H1 (cell line): ENCODE measurements at regions not wholly inside any gene's neighbourhood (a gene's known extent, or its start where the extent isn't known, plus 50 kb on each side); places are given as distances from the start of the nearest gene placed in this dataset.

ENCODE experiments used
- CTCF ChIA-PET: fragments of 300-600 bp; sonication (Branson Sonifier 250); formaldehyde crosslinking; loops from one replicate; lab custom pipeline; 2021; ENCODE audit not compliant: partially characterized antibody; lab: Charles Lee
- POLR2A ChIA-PET: fragments of 300-600 bp; sonication (Branson Sonifier 250); formaldehyde crosslinking; loops from one replicate; lab custom pipeline; 2021; ENCODE audit warnings: inconsistent platforms; ENCODE audit not compliant: partially characterized antibody; lab: Charles Lee
- DNase-seq, 2 experiments: peaks; one replicate each; pipeline versions ENCODE4 v3.0.0 to v3.0.0-alpha.2; 2010 to 2022; ENCODE audit warnings: low spot score in 2 of 2, low read depth in 1 of 2, mixed read lengths in 1 of 2
- FAIRE-seq: peaks from 2 replicates; lab custom pipeline; 2011; peaks lifted over from hg19 to GRCh38; lab: Jason Lieb, UNC
- H2AFZ ChIP-seq: 2 replicates; pipeline ENCODE4 v1.8.1; 2012; ENCODE audit warnings: low read length, inconsistent platforms
- H2AK5ac ChIP-seq: 2 replicates; pipeline ENCODE4 v1.6.1; 2013; ENCODE audit warnings: low read depth, low read length
- H2BK120ac ChIP-seq: replicated peaks from 2 replicates; pipeline ENCODE3; 2013; ENCODE audit warnings: low read depth, low read length, inconsistent platforms
- H2BK12ac ChIP-seq: 2 replicates; pipeline ENCODE4 v1.6.1; 2013; ENCODE audit warnings: low read depth, low read length
- H2BK15ac ChIP-seq: 2 replicates; pipeline ENCODE4 v1.6.1; 2013; ENCODE audit warnings: low read length
- H2BK20ac ChIP-seq: 2 replicates; pipeline ENCODE4 v1.6.1; 2013; ENCODE audit warnings: low read length
- H2BK5ac ChIP-seq: 2 replicates; pipeline ENCODE4 v1.6.1; 2013; ENCODE audit warnings: low read depth, low read length
- H3K14ac ChIP-seq: 2 replicates; pipeline ENCODE4 v1.6.1; 2013; ENCODE audit warnings: inconsistent platforms; ENCODE audit not compliant: insufficient read length
- H3K18ac ChIP-seq: 2 replicates; pipeline ENCODE4 v1.6.1; 2013; ENCODE audit warnings: low read length; ENCODE audit errors: extremely low read depth
- H3K23ac ChIP-seq: 2 replicates; pipeline ENCODE4 v1.6.1; 2013; ENCODE audit warnings: inconsistent platforms; ENCODE audit not compliant: insufficient read length
- H3K23me2 ChIP-seq: 2 replicates; pipeline ENCODE4 v1.6.1; 2013; ENCODE audit warnings: low read depth, low read length
- H3K27ac ChIP-seq: 2 replicates; pipeline ENCODE4 v1.6.1; 2011; ENCODE audit warnings: low read depth, low read length, inconsistent platforms
- H3K27me3 ChIP-seq, 4 experiments: replicated peaks in 1 of 4; 1 replicate in 1 of 4; 2 replicates in 3 of 4; pipeline versions ENCODE4 v1.6.1 to v1.8.1; 2011 to 2013; ENCODE audit warnings: low read length in 3 of 4, mild to moderate bottlenecking in 3 of 4, inconsistent platforms in 2 of 4, mixed read lengths in 2 of 4, moderate library complexity in 1 of 4; ENCODE audit not compliant: control insufficient read depth in 3 of 4, insufficient read depth in 3 of 4; ENCODE audit errors: extremely low read depth in 1 of 4
- H3K36me3 ChIP-seq, 4 experiments: 2 replicates each; pipeline versions ENCODE4 v1.6.1 to v1.8.1; 2011 to 2013; ENCODE audit warnings: mild to moderate bottlenecking in 4 of 4, low read length in 3 of 4, moderate library complexity in 2 of 4, control low read depth in 1 of 4, inconsistent platforms in 1 of 4; ENCODE audit not compliant: insufficient read depth in 4 of 4, control insufficient read depth in 2 of 4
- H3K4ac ChIP-seq: replicated peaks from 2 replicates; pipeline ENCODE3; 2013; ENCODE audit warnings: low read length, low read depth, mixed read lengths, inconsistent platforms; ENCODE audit not compliant: insufficient read length
- H3K4me1 ChIP-seq, 4 experiments: replicated peaks in 1 of 4; 1 replicate in 1 of 4; 2 replicates in 3 of 4; pipeline versions ENCODE4 v1.6.1 to v1.8.1; 2011 to 2013; ENCODE audit warnings: low read length in 3 of 4, inconsistent platforms in 2 of 4, mixed read lengths in 1 of 4; ENCODE audit not compliant: insufficient read depth in 4 of 4, control insufficient read depth in 3 of 4
- H3K4me2 ChIP-seq, 2 experiments: 2 replicates each; pipeline versions ENCODE4 v1.6.1 to v1.8.1; 2011 to 2013; ENCODE audit warnings: low read depth in 2 of 2, low read length in 2 of 2, control low read depth in 1 of 2, inconsistent platforms in 1 of 2, mild to moderate bottlenecking in 1 of 2; ENCODE audit not compliant: insufficient read depth in 1 of 2
- H3K4me3 ChIP-seq, 4 experiments: fragments of 200-600, 300-600 bp in 1 of 4; sonication (generic), shearing (Covaris generic), sonication (Bioruptor Twin) in 1 of 4; 2 replicates each; pipeline versions ENCODE4 v1.5.1 to v1.8.1; 2011 to 2016; ENCODE audit warnings: low read length in 4 of 4, low read depth in 3 of 4, control low read depth in 2 of 4, inconsistent platforms in 2 of 4, mild to moderate bottlenecking in 2 of 4, mixed read lengths in 1 of 4, moderate library complexity in 1 of 4; ENCODE audit not compliant: insufficient read depth in 2 of 4; ENCODE audit errors: extremely low read depth in 1 of 4
- H3K56ac ChIP-seq: replicated peaks from 2 replicates; pipeline ENCODE3; 2013; ENCODE audit warnings: low read depth, mild to moderate bottlenecking, mixed read lengths, low read length, inconsistent platforms; ENCODE audit not compliant: insufficient read length
- H3K79me1 ChIP-seq: 2 replicates; pipeline ENCODE4 v1.6.1; 2013; ENCODE audit warnings: low read depth, low read length, control low read depth
- H3K79me2 ChIP-seq, 2 experiments: 2 replicates each; pipeline versions ENCODE4 v1.6.1 to v1.8.1; 2012 to 2013; ENCODE audit warnings: low read length in 2 of 2, mild to moderate bottlenecking in 2 of 2, inconsistent platforms in 1 of 2; ENCODE audit not compliant: insufficient read depth in 2 of 2, control insufficient read depth in 1 of 2
- H3K9ac ChIP-seq, 4 experiments: replicated peaks in 1 of 4; 1 replicate in 1 of 4; 2 replicates in 3 of 4; pipeline versions ENCODE4 v1.6.1 to v1.8.1; 2011 to 2013; ENCODE audit warnings: low read depth in 3 of 4, low read length in 3 of 4, control low read depth in 2 of 4, mild to moderate bottlenecking in 2 of 4, moderate library complexity in 2 of 4, inconsistent platforms in 1 of 4; ENCODE audit errors: extremely low read depth in 1 of 4
- H3K9me3 ChIP-seq, 2 experiments: 2 replicates each; pipeline versions ENCODE4 v1.6.1 to v1.8.1; 2012 to 2013; ENCODE audit warnings: mild to moderate bottlenecking in 2 of 2, moderate library complexity in 2 of 2, control low read depth in 1 of 2, inconsistent platforms in 1 of 2, low read depth in 1 of 2, low read length in 1 of 2, mixed read lengths in 1 of 2; ENCODE audit not compliant: insufficient read depth in 2 of 2
- H4K20me1 ChIP-seq, 2 experiments: replicated peaks in 1 of 2; 2 replicates each; pipeline versions ENCODE3 to v1.8.1; 2011 to 2013; ENCODE audit warnings: inconsistent platforms in 2 of 2, low read length in 2 of 2, mild to moderate bottlenecking in 1 of 2; ENCODE audit not compliant: insufficient read depth in 2 of 2, control insufficient read depth in 1 of 2
- H4K5ac ChIP-seq: 2 replicates; pipeline ENCODE4 v1.6.1; 2013; ENCODE audit warnings: low read length, low read depth, mixed read lengths, inconsistent platforms; ENCODE audit not compliant: insufficient read length
- H4K8ac ChIP-seq: 2 replicates; pipeline ENCODE4 v1.8.0; 2013; ENCODE audit warnings: mild to moderate bottlenecking, moderate library complexity, low read length, inconsistent platforms; ENCODE audit not compliant: insufficient read depth; ENCODE audit errors: extremely low read depth
- H4K91ac ChIP-seq: replicated peaks from 2 replicates; pipeline ENCODE3; 2013; ENCODE audit warnings: low read length, mixed read lengths, inconsistent platforms; ENCODE audit not compliant: insufficient read length
- GABPA ChIP-seq: IDR thresholded peaks from 2 replicates; pipeline ENCODE4 v1.6.1; 2011; ENCODE audit warnings: mild to moderate bottlenecking, low read length, moderate library complexity, borderline replicate concordance; ENCODE audit not compliant: insufficient read depth
- KDM4A ChIP-seq: IDR thresholded peaks from one replicate; pipeline ENCODE4 v1.7.1; 2012; ENCODE audit warnings: low read depth, mild to moderate bottlenecking, moderate library complexity, low read length, inconsistent platforms; ENCODE audit not compliant: severe bottlenecking
- SP2 ChIP-seq: IDR thresholded peaks from 2 replicates; pipeline ENCODE4 v1.6.1; 2012; ENCODE audit warnings: mild to moderate bottlenecking, low read length, inconsistent platforms
- TBP ChIP-seq: IDR thresholded peaks from 2 replicates; pipeline ENCODE4 v1.6.1; 2011; ENCODE audit warnings: low read depth, low read length, improper control_type of control experiment
- YY1 ChIP-seq: IDR thresholded peaks from 2 replicates; pipeline ENCODE4 v1.6.1; 2011; ENCODE audit warnings: low read depth, mild to moderate bottlenecking, low read length
- WGBS, 2 experiments: shearing (Covaris generic) in 1 of 2; methylation state at CpG; one replicate each; pipeline versions ENCODE4 v1.1.6 to v1.1.7; 2013 to 2015; ENCODE audit warnings: low lambda C conversion rate in 2 of 2, mixed read lengths in 2 of 2, inconsistent platforms in 1 of 2, low coverage in 1 of 2, missing lambda C conversion rate in 1 of 2; ENCODE audit not compliant: insufficient replicate concordance in 2 of 2, insufficient coverage in 1 of 2, insufficient read length in 1 of 2; ENCODE audit errors: extremely low coverage in 1 of 2, missing lambda C conversion rate in 1 of 2; 5-methylcytosine and 5-hydroxymethylcytosine counted together

GRCh38 chr1:34625521-34626015, 129.3 kb upstream of the GJB5 start:
- no peak for FAIRE-seq
- H3K4ac ChIP-seq = no peak overlapping the region
- TF ChIP-seq KDM4A (no peak), TBP (no peak), YY1 (no peak), GABPA (no peak), SP2 (no peak)

More at GRCh38 chr1:34625521-34626015, 129.3 kb upstream of the GJB5 start:
- H3K27me3 ChIP-seq = no peaks in the 10 kb centered on the region
- no peak overlapping the region for H3K9ac ChIP-seq
- no peak overlapping the region for H3K4me3 ChIP-seq
- no peaks in the 10 kb centered on the region for H3K36me3 ChIP-seq
- H2AFZ ChIP-seq = no peak overlapping the region
- H3K4me1 ChIP-seq = no peaks in the 10 kb centered on the region
- no peak overlapping the region for H4K8ac ChIP-seq
- no peak overlapping the region for H3K27ac ChIP-seq
- no peak overlapping the region for H3K18ac ChIP-seq
- no peaks in the 10 kb centered on the region for H3K23me2 ChIP-seq
- H2BK12ac ChIP-seq = no peak overlapping the region
- H4K5ac ChIP-seq = no peak overlapping the region
- no peaks in the 10 kb centered on the region for H3K79me1 ChIP-seq
- H3K23ac ChIP-seq = no peak overlapping the region
- no peak for DNase-seq
- no peak overlapping the region for H2BK120ac ChIP-seq
- H2BK15ac ChIP-seq = no peak overlapping the region
- POLR2A ChIA-PET = interaction anchor here (0.6 kb wide), 1 partner anchor 8 kb away, joined by 3 read pairs; no protein-coding TSS in a partner anchor
- no peaks in the 10 kb centered on the region for H3K9me3 ChIP-seq
- H3K56ac ChIP-seq = no peak overlapping the region
- no peak overlapping the region for H4K91ac ChIP-seq
- no peak overlapping the region for H2BK5ac ChIP-seq
- H3K14ac ChIP-seq = no peak overlapping the region
- no peaks in the 10 kb centered on the region for H3K79me2 ChIP-seq
- no peak overlapping the region for H2BK20ac ChIP-seq
- H2AK5ac ChIP-seq = no peak overlapping the region
- H3K4me2 ChIP-seq = no peak overlapping the region
- no peaks in the 10 kb centered on the region for H4K20me1 ChIP-seq
- CTCF ChIA-PET = interaction anchor here (0.6 to 2.4 kb wide), 11 partner anchors 13 to 1722 kb away, joined by 3 to 12 read pairs (median 4); no protein-coding TSS in a partner anchor
- 83% methylated on average over 6 of the region's 6 CpGs; no CpG with 5 or more reads in 1 of the 2 experiments for WGBS, 2 experiments
